K562 (cell line): ENCODE measurements at regions not wholly inside any gene's neighbourhood (a gene's known extent, or its start where the extent isn't known, plus 50 kb on each side); places are given as distances from the start of the nearest gene placed in this dataset.

Experiments
- CAMTA2 ChIP-seq: fragments of 250-450 bp; sonication (Bioruptor Pico); conservative IDR thresholded peaks from 2 replicates; pipeline ENCODE4 v1.5.1; 2022
- CHCHD3 ChIP-seq: fragments of 250-450 bp; sonication (Bioruptor Pico); IDR thresholded peaks from 2 replicates; pipeline ENCODE4 v2.1.2; 2022; ENCODE audit warnings: mild to moderate bottlenecking
- CSDE1 ChIP-seq, 2 experiments: fragments of 450-650 bp; IDR thresholded peaks; 2 replicates each; pipeline ENCODE4 v1.6.1; 2016; ENCODE audit warnings: mild to moderate bottlenecking in 1 of 2
- HDAC3 ChIP-seq: fragments of 450-650 bp; IDR thresholded peaks from 2 replicates; pipeline ENCODE4 v1.6.1; 2018; ENCODE audit warnings: borderline replicate concordance, mild to moderate bottlenecking, moderate library complexity; ENCODE audit not compliant: partially characterized antibody
- MYNN ChIP-seq, 2 experiments: sonication (generic); formaldehyde crosslinking in 1 of 2; IDR thresholded peaks; 2 replicates each; pipeline versions ENCODE4 v1.5.0 to v1.6.1; 2016 to 2020; ENCODE audit warnings: antibody characterized with exemption in 1 of 2, missing genetic modification reagents in 1 of 2
- RBBP5 ChIP-seq: fragments of 200-600 bp; sonication (generic); IDR thresholded peaks from 2 replicates; pipeline ENCODE4 v1.6.1; 2012; ENCODE audit warnings: borderline replicate concordance, mild to moderate bottlenecking, low read length, control low read depth, inconsistent platforms; ENCODE audit not compliant: insufficient read depth, poor library complexity, severe bottlenecking
- TARDBP ChIP-seq: fragments of 450-650 bp; IDR thresholded peaks from 2 replicates; pipeline ENCODE4 v1.6.1; 2016
- TRIM25 ChIP-seq: fragments of 450-650 bp; IDR thresholded peaks from 2 replicates; pipeline ENCODE4 v1.7.0; 2016; ENCODE audit warnings: borderline replicate concordance
- ZNF75A ChIP-seq: fragments of 450-650 bp; formaldehyde crosslinking; IDR thresholded peaks from 2 replicates; pipeline ENCODE4 v1.4.0; 2020; ENCODE audit warnings: mild to moderate bottlenecking

- no peak for TF ChIP-seq ZNF75A (CRISPR knock-in tag)
- TF ChIP-seq TRIM25, result no peak
- no peak for TF ChIP-seq CAMTA2 (CRISPR knock-in tag)
- TF ChIP-seq TARDBP, result no peak
- TF ChIP-seq CSDE1 (IDR thresholded peaks at IDR 0.05), result peak in 1 of 2 experiments; percentile 78; a peak in 2 of 4 replicates
- no peak for TF ChIP-seq HDAC3
- no peak for TF ChIP-seq MYNN (IDR thresholded peaks at IDR 0.05)
- no peak for TF ChIP-seq MYNN (CRISPR knock-in tag; IDR thresholded peaks at IDR 0.05)
- TF ChIP-seq CHCHD3 (CRISPR knock-in tag), result no peak
- TF ChIP-seq RBBP5, result no peak
These were observed 115.8 kb downstream of the TMEM130 start (continued) for GRCh38 chr7:98753989-98754479.
